Body of pancreas (tissue), 4 donors: ENCODE measurements at regions not wholly inside any gene's neighbourhood (a gene's known extent, or its start where the extent isn't known, plus 50 kb on each side); places are given as distances from the start of the nearest gene placed in this dataset.

Source experiments
- ATAC-seq: fragments of 150-250 bp; one replicate; pipeline ENCODE4 v1.9.1; 2016
- DNase-seq, 4 donors: peaks; one replicate each; pipeline ENCODE4 v3.0.0-alpha.2; 2019
- H3K27ac ChIP-seq, 4 donors: fragments of 200-600 bp; sonication (generic); 1 replicate in 3 of 4; 2 replicates in 1 of 4; pipeline versions ENCODE4 v1.5.1 to v1.6.1; 2016 to 2019; ENCODE audit warnings: mild to moderate bottlenecking in 1 of 4, mixed read lengths in 1 of 4, moderate library complexity in 1 of 4
- H3K27me3 ChIP-seq, 2 donors: fragments of 200-600 bp; sonication (generic); one replicate each; pipeline ENCODE4 v1.6.0; 2016; ENCODE audit warnings: mild to moderate bottlenecking in 1 of 2
- H3K36me3 ChIP-seq, 2 donors: fragments of 200-600 bp; sonication (generic); replicated peaks in 1 of 2; 2 replicates each; pipeline ENCODE4 v1.5.1; 2016; ENCODE audit warnings: low read depth in 2 of 2; ENCODE audit not compliant: insufficient read depth in 1 of 2
- H3K4me1 ChIP-seq: fragments of 200-600 bp; sonication (generic); one replicate; pipeline ENCODE4 v1.6.0; 2016
- H3K4me3 ChIP-seq, 2 donors: fragments of 200-600 bp; sonication (generic); 1 replicate in 1 of 2; 2 replicates in 1 of 2; pipeline ENCODE4 v1.5.1; 2016 to 2019
- H3K9me3 ChIP-seq, 3 donors: fragments of 200-600 bp; sonication (generic); 1 replicate in 2 of 3; 2 replicates in 1 of 3; pipeline ENCODE4 v1.5.1; 2016
- POLR2A ChIP-seq, 3 donors: fragments of 450-650 bp; IDR thresholded peaks; one replicate each; pipeline ENCODE4 v1.6.1; 2016; ENCODE audit warnings: antibody characterized with exemption in 3 of 3, mild to moderate bottlenecking in 2 of 3
- WGBS, 2 donors: methylation state at CpG; one replicate each; pipeline ENCODE4 v1.1.5; 2017; 5-methylcytosine and 5-hydroxymethylcytosine counted together
- intact Hi-C: fragments of 100-400 bp; cut with DNase I; formaldehyde crosslinking; loops from one replicate; pipeline ENCODE4 v1.15.1; 2023
- TF ChIP-seq, protein P1 (sequence below), 7 experiments: fragments of 450-650 bp in 4 of 7; fragments of 200-600 bp in 3 of 7; sonication (generic) in 3 of 7; IDR thresholded peaks; one replicate each; pipeline ENCODE4 v1.5.1; 2016 to 2019; ENCODE audit warnings: antibody characterized with exemption in 7 of 7

DNA sequence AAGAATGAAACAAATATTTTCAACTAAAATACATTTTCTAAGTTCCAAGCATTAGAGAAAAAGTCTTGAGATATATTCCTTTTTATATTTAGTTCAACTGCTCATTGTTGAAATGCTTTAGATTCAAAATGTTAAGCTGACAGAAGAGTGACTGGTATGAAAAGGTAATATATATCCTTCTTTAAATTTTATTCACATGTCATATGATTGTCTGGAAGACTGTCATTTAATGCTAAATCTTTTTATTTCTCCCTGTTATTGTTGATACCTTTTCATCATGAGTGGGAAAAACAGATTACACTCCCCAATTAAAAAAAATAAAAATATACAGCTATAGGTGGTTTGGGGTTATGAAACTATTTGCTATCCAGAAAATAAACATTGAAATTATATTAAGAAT, 965.4 kb downstream of the JRKL start:
- no peak for TF ChIP-seq POLR2A (IDR thresholded peaks at IDR 0.05)
- TF ChIP-seq, protein P1, sequence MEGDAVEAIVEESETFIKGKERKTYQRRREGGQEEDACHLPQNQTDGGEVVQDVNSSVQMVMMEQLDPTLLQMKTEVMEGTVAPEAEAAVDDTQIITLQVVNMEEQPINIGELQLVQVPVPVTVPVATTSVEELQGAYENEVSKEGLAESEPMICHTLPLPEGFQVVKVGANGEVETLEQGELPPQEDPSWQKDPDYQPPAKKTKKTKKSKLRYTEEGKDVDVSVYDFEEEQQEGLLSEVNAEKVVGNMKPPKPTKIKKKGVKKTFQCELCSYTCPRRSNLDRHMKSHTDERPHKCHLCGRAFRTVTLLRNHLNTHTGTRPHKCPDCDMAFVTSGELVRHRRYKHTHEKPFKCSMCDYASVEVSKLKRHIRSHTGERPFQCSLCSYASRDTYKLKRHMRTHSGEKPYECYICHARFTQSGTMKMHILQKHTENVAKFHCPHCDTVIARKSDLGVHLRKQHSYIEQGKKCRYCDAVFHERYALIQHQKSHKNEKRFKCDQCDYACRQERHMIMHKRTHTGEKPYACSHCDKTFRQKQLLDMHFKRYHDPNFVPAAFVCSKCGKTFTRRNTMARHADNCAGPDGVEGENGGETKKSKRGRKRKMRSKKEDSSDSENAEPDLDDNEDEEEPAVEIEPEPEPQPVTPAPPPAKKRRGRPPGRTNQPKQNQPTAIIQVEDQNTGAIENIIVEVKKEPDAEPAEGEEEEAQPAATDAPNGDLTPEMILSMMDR (IDR thresholded peaks at IDR 0.05) = no peak
- Histone ChIP-seq H3K27ac (no peak overlapping the region), H3K36me3 (no peaks in the 10 kb centered on the region), H3K4me1 (no peaks in the 10 kb centered on the region), H3K9me3 (no peaks in the 10 kb centered on the region), H3K27me3 (no peaks in the 10 kb centered on the region), H3K4me3 (no peak overlapping the region)
- DNase-seq = no peak
- intact Hi-C loops = no loop called here
- no peak for ATAC-seq

DNA sequence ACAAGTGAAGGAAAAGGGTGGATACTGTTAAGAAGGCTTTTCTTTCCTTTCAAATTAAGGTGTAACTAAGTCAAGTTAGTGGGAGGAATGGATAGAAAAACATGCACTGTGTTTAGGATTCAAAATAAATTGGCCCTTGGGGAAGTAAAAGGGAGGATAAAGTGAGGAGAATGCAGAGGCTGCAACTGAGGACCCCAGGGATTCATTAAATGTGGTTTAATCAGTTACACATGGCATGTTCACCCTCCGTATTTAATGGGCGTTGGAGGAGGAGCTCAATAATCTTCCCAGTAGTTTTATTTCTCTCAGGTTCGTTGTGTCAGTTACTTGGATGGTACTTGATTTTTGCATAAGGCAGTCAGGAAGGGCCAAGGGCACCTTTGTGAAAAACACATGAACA, 966.3 kb downstream of the JRKL start:
- ATAC-seq (no peak), DNase-seq (no peak)
- intact Hi-C loops = no loop called here
- H3K9me3 ChIP-seq = no peaks in the 10 kb centered on the region
- TF ChIP-seq, protein P1 (IDR thresholded peaks at IDR 0.05) = no peak
- no peak for TF ChIP-seq POLR2A (IDR thresholded peaks at IDR 0.05)
- 45 to 52% methylated on average over 3 of the region's 3 CpGs for WGBS, 2 donors
- H3K27me3 ChIP-seq = no peaks in the 10 kb centered on the region
- no peak overlapping the region for H3K27ac ChIP-seq
- H3K4me1 ChIP-seq = no peaks in the 10 kb centered on the region
- no peaks in the 10 kb centered on the region for H3K36me3 ChIP-seq
- H3K4me3 ChIP-seq = no peak overlapping the region

DNA sequence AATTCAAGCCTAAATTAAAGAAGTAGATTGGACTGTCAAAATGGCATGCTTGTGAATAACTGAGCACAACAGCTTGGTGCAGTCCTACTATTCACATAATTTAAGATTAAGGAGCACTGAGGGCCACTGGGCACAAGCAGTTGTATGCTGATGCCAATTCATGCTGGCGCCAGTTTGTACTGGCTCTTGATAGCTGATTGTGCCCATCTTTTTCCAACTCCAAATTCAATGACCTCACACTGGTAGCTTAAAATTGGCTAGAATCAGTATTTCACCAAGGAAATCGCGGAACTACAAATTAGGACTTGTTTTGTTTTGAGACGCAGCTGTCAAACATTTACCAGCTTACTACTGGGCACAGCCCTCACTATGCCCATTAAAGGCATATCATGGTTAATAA, 969.2 kb downstream of the JRKL start:
- 72 to 79% methylated on average over 4 of the region's 4 CpGs for WGBS, 2 donors
- Histone ChIP-seq H3K4me3 (no peak overlapping the region), H3K27ac (no peak overlapping the region), H3K9me3 (no peaks in the 10 kb centered on the region), H3K27me3 (no peaks in the 10 kb centered on the region), H3K4me1 (no peaks in the 10 kb centered on the region), H3K36me3 (no peaks in the 10 kb centered on the region)
- ATAC-seq (no peak), DNase-seq (no peak)
- intact Hi-C loops = no loop called here
- no peak for TF ChIP-seq POLR2A (IDR thresholded peaks at IDR 0.05)
- TF ChIP-seq, protein P1 (IDR thresholded peaks at IDR 0.05) = no peak

DNA sequence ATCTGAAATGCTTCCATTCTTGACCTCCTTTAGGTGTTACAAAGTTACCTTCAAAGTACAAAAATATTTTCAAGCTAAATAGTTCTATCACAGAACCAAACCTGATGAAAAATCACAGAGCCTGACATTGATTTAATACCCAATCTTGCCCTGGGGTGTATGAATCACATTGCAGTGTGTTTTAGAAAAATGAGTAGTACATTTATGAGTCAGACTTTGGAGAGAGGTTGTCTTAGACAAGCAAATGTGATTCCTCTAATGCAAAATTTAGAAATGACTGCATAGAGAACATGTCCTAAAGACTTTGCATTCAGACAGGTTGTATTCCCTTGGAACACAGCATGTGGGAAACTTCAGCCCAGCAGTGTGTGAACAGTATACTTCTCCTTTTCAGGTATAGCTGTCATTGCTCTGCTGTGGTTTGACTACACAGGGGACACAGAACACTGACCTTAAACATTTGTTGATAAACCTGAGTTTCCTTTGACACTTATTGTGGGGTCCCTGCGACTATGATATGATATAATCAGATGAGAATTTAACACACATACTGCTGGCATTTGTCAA, 972.1 kb downstream of the JRKL start:
- no peaks in the 10 kb centered on the region for H3K4me1 ChIP-seq
- WGBS, 2 donors = 24 to 37% methylated on average over 1 of the region's 1 CpG
- no peaks in the 10 kb centered on the region for H3K9me3 ChIP-seq
- no peak overlapping the region for H3K27ac ChIP-seq
- ATAC-seq (no peak), DNase-seq (no peak)
- no peaks in the 10 kb centered on the region for H3K27me3 ChIP-seq
- intact Hi-C loops = no loop called here
- TF ChIP-seq, protein P1 (IDR thresholded peaks at IDR 0.05) = no peak
- no peak for TF ChIP-seq POLR2A (IDR thresholded peaks at IDR 0.05)
- no peak overlapping the region for H3K4me3 ChIP-seq
- no peaks in the 10 kb centered on the region for H3K36me3 ChIP-seq

DNA sequence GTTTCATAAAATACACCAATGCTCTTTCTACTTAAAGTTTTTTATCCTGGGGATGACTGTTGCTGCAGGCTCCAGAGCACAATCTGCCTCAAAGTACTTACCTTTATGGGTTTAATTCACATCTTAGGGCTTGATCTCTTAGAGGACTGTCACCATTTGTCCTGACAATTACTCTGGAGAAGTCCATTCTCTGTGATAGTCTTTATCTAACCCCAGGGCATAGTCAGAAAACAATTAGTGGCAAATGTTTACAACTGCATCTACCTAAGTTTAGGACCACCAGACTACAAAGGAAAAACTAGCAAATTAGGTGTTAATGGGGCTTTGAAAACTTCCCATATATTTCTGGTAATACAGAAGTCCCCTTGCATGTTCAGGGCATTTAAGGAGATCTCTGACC, 973.5 kb downstream of the JRKL start:
- intact Hi-C loops = no loop called here
- Histone ChIP-seq H3K9me3 (peaks cover 0 to 6% (median 0%) of the 10 kb centered on the region in 3 donors), H3K27me3 (no peaks in the 10 kb centered on the region), H3K4me3 (no peak overlapping the region), H3K27ac (no peak overlapping the region), H3K36me3 (no peaks in the 10 kb centered on the region), H3K4me1 (no peaks in the 10 kb centered on the region)
- ATAC-seq = no peak
- no peak for DNase-seq
- no peak for TF ChIP-seq POLR2A (IDR thresholded peaks at IDR 0.05)
- TF ChIP-seq, protein P1 (IDR thresholded peaks at IDR 0.05) = no peak
